Upper lobe of right lung (tissue), 1 donor: ENCODE measurements at regions not wholly inside any gene's neighbourhood (a gene's known extent, or its start where the extent isn't known, plus 50 kb on each side); places are given as distances from the start of the nearest gene placed in this dataset.

Source experiments
- ATAC-seq: fragments of 200-7000 bp; cut with Tn5 transposase; one replicate; pipeline ENCODE4 v1.9.1; 2020; ENCODE audit warnings: mild to moderate bottlenecking, moderate library complexity
- DNase-seq: peaks from one replicate; pipeline ENCODE4 v3.0.0-alpha.2; 2020
- H3K27ac ChIP-seq: fragments of 200-600 bp; one replicate; pipeline ENCODE4 v1.8.0; 2022
- H3K27me3 ChIP-seq: fragments of 200-600 bp; one replicate; pipeline ENCODE4 v1.8.0; 2022; ENCODE audit warnings: mild to moderate bottlenecking
- H3K36me3 ChIP-seq: fragments of 200-600 bp; one replicate; pipeline ENCODE4 v1.8.0; 2022
- H3K4me1 ChIP-seq: fragments of 200-600 bp; one replicate; pipeline ENCODE4 v1.8.0; 2022
- H3K4me3 ChIP-seq: fragments of 200-600 bp; one replicate; pipeline ENCODE4 v1.8.0; 2022; ENCODE audit warnings: mild to moderate bottlenecking
- H3K9me3 ChIP-seq: fragments of 200-600 bp; one replicate; pipeline ENCODE4 v1.8.0; 2022
- CTCF ChIP-seq: fragments of 200-600 bp; IDR thresholded peaks from one replicate; pipeline ENCODE4 v1.8.0; 2022; ENCODE audit warnings: antibody characterized with exemption
- intact Hi-C: fragments of 100-400 bp; cut with DNase I; formaldehyde crosslinking; loops from one replicate; pipeline ENCODE4 v1.11.0; 2022
- donor health status: DM: no; HTN: yes; CAD: no; lungs with severe emphysema.

DNA sequence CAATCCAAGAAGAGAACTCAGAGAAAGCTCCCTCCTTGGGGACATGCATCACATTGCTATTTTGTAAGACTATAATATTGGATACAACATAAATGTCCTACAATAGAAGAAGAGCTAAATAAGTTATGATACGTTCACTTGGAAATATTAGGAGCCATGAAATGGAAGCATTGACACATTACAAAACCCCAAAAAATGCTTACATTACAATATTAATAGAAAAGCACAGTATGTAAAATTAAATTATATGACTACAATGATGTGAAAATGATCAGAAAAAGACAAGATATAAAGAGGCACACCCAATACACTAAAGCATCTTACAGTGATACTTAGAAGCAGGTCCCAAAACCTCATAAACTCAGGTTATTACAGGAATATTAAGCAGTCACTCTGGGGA is 694.1 kb downstream of the TOX3 start:
- H3K36me3 ChIP-seq = no peaks in the 10 kb centered on the region
- intact Hi-C loops = no loop called here
- H3K9me3 ChIP-seq = no peaks in the 10 kb centered on the region
- no peak overlapping the region for H3K27ac ChIP-seq
- DNase-seq = no peak
- ATAC-seq = no peak
- H3K27me3 ChIP-seq = no peaks in the 10 kb centered on the region
- no peak for TF ChIP-seq CTCF
- H3K4me3 ChIP-seq = no peak overlapping the region
- H3K4me1 ChIP-seq = no peaks in the 10 kb centered on the region

DNA sequence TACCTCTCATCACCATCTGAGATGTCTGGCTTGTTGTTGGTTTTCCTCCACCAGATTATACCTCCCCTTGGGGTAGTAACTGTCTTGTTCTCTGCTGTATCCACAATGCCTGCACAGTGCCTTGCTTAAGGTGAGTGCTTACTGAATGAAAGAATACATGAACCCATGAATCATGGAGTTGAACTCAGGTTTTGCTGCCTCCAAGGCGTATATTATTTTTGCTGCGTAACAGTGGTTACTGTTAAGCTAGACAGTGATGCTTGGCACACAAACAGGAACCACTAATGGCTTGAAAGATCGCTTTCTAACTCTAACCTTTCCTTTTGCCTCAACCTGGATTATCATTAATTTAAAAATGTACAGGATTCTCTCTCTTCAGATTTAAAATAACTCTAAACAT is 695.8 kb downstream of the TOX3 start:
- Histone ChIP-seq H3K4me1 (no peaks in the 10 kb centered on the region), H3K4me3 (no peak overlapping the region), H3K27me3 (no peaks in the 10 kb centered on the region), H3K9me3 (no peaks in the 10 kb centered on the region), H3K36me3 (no peaks in the 10 kb centered on the region), H3K27ac (no peak overlapping the region)
- DNase-seq = no peak
- ATAC-seq = no peak
- intact Hi-C loops = no loop called here
- TF ChIP-seq CTCF = no peak

- intact Hi-C loops = no loop called here
- H3K4me3 ChIP-seq = no peak overlapping the region
- DNase-seq = no peak
- no peaks in the 10 kb centered on the region for H3K27me3 ChIP-seq
- H3K36me3 ChIP-seq = no peaks in the 10 kb centered on the region
- no peak overlapping the region for H3K27ac ChIP-seq
- no peak for ATAC-seq
- TF ChIP-seq CTCF = no peak
- H3K4me1 ChIP-seq = no peaks in the 10 kb centered on the region
- H3K9me3 ChIP-seq = no peaks in the 10 kb centered on the region
These were observed 697.2 kb downstream of the TOX3 start for GRCh38 chr16:51849715-51850114.

GRCh38 chr16:51845586-51846305 is 694.7 kb upstream of the SALL1 start:
- Histone ChIP-seq H3K4me3 (no peak overlapping the region), H3K27me3 (no peaks in the 10 kb centered on the region), H3K9me3 (no peaks in the 10 kb centered on the region), H3K4me1 (no peaks in the 10 kb centered on the region), H3K27ac (no peak overlapping the region), H3K36me3 (no peaks in the 10 kb centered on the region)
- intact Hi-C loops = no loop called here
- TF ChIP-seq CTCF = no peak
- ATAC-seq (no peak), DNase-seq (no peak)

- H3K4me3 ChIP-seq = no peak overlapping the region
- no peak for TF ChIP-seq CTCF
- intact Hi-C loops = no loop called here
- H3K9me3 ChIP-seq = no peaks in the 10 kb centered on the region
- no peaks in the 10 kb centered on the region for H3K36me3 ChIP-seq
- no peak for DNase-seq
- ATAC-seq = no peak
- no peaks in the 10 kb centered on the region for H3K27me3 ChIP-seq
- no peak overlapping the region for H3K27ac ChIP-seq
- H3K4me1 ChIP-seq = no peaks in the 10 kb centered on the region
These were observed 688.8 kb upstream of the SALL1 start for GRCh38 chr16:51839727-51840462.
